Gastrocnemius medialis (tissue), 4 donors: ENCODE measurements at regions not wholly inside any gene's neighbourhood (a gene's known extent, or its start where the extent isn't known, plus 50 kb on each side); places are given as distances from the start of the nearest gene placed in this dataset.

Source experiments
- CTCF ChIP-seq, 5 experiments: fragments of 450-650 bp in 3 of 5; fragments of 200-600 bp in 2 of 5; sonication (generic) in 2 of 5; IDR thresholded peaks in 4 of 5; conservative IDR thresholded peaks in 1 of 5; 1 replicate in 4 of 5; 2 replicates in 1 of 5; pipeline ENCODE4 v1.5.1; 2016 to 2019; ENCODE audit warnings: antibody characterized with exemption in 5 of 5, mild to moderate bottlenecking in 3 of 5, moderate library complexity in 3 of 5
- POLR2A ChIP-seq, 2 donors: fragments of 450-650 bp; IDR thresholded peaks; one replicate each; pipeline ENCODE4 v1.6.1; 2017; ENCODE audit warnings: antibody characterized with exemption in 2 of 2, mild to moderate bottlenecking in 2 of 2, moderate library complexity in 2 of 2

GRCh38 chr2:226667736-226668135, 131.9 kb downstream of the IRS1 start:
- no peak for TF ChIP-seq POLR2A (IDR thresholded peaks at IDR 0.05)
- no peak for TF ChIP-seq CTCF (IDR thresholded peaks at IDR 0.05 in 4 of 5, conservative IDR thresholded peaks at IDR 0.05 in 1 of 5)
